NOMO-1 treated with DMSO at 0.1 percent for 48 hours (cell line): ENCODE measurements at regions not wholly inside any gene's neighbourhood (a gene's known extent, or its start where the extent isn't known, plus 50 kb on each side); places are given as distances from the start of the nearest gene placed in this dataset.

Experiments
- DNase-seq: peaks from one replicate; lab custom pipeline; 2025; ENCODE audit not compliant: unreplicated experiment; lab: John Stamatoyannopoulos, UW

GRCh38 chr20:11375966-11376365, 541.7 kb upstream of the BTBD3 start:
- DNase-seq: peak; percentile 16

GRCh38 chr20:11376420-11376819, 541.3 kb upstream of the BTBD3 start:
- no peak for DNase-seq

GRCh38 chr20:11376998-11377397, 540.7 kb upstream of the BTBD3 start:
- DNase-seq: no peak

- no peak for DNase-seq
Measured at GRCh38 chr20:11377761-11378160, 539.9 kb upstream of the BTBD3 start.

- no peak for DNase-seq
Measured at GRCh38 chr20:11378252-11378651, 539.4 kb upstream of the BTBD3 start.

- peak; percentile 89 for DNase-seq
Measured at GRCh38 chr20:11379257-11380011, 538.3 kb upstream of the BTBD3 start.

- DNase-seq: no peak
Measured at GRCh38 chr20:11380283-11380682, 537.4 kb upstream of the BTBD3 start.

- no peak for DNase-seq
Measured at GRCh38 chr20:11387189-11387754, 530.4 kb upstream of the BTBD3 start.

- DNase-seq: no peak
Measured at GRCh38 chr20:11389186-11389585, 528.5 kb upstream of the BTBD3 start.

- DNase-seq: no peak
Measured at GRCh38 chr20:11391591-11391990, 526.1 kb upstream of the BTBD3 start.

- DNase-seq: no peak
Measured at GRCh38 chr20:11394145-11394833, 523.4 kb upstream of the BTBD3 start.

GRCh38 chr20:11395581-11395980, 522.1 kb upstream of the BTBD3 start:
- DNase-seq: no peak

GRCh38 chr20:11401988-11402387, 515.7 kb upstream of the BTBD3 start:
- peak; percentile 30 for DNase-seq

- no peak for DNase-seq
Measured at GRCh38 chr20:11403711-11404110, 514.0 kb upstream of the BTBD3 start.

GRCh38 chr20:11406877-11407276, 510.8 kb upstream of the BTBD3 start:
- no peak for DNase-seq

GRCh38 chr20:11409561-11409960, 508.1 kb upstream of the BTBD3 start:
- no peak for DNase-seq

GRCh38 chr20:11411765-11412164, 505.9 kb upstream of the BTBD3 start:
- no peak for DNase-seq

GRCh38 chr20:11426948-11427347, 490.7 kb upstream of the BTBD3 start:
- no peak for DNase-seq

GRCh38 chr20:11429168-11429567, 488.5 kb upstream of the BTBD3 start:
- no peak for DNase-seq

GRCh38 chr20:11429889-11430519, 487.7 kb upstream of the BTBD3 start:
- DNase-seq: no peak

- no peak for DNase-seq
Measured at GRCh38 chr20:11430652-11431051, 487.0 kb upstream of the BTBD3 start.

- DNase-seq: no peak
Measured at GRCh38 chr20:11431621-11432020, 486.1 kb upstream of the BTBD3 start.
